Mesendoderm (in vitro differentiated cells): ENCODE measurements at regions not wholly inside any gene's neighbourhood (a gene's known extent, or its start where the extent isn't known, plus 50 kb on each side); places are given as distances from the start of the nearest gene placed in this dataset.

ENCODE experiments used
- DNase-seq: peaks from one replicate; pipeline ENCODE4 v3.0.0; 2013
- H2AK5ac ChIP-seq: 2 replicates; pipeline ENCODE4 v1.6.1; 2013; ENCODE audit warnings: low read length, inconsistent platforms
- H2BK120ac ChIP-seq: 2 replicates; pipeline ENCODE4 v1.6.1; 2013; ENCODE audit warnings: low read depth, mild to moderate bottlenecking, low read length, moderate library complexity, mixed read lengths
- H2BK15ac ChIP-seq: replicated peaks from 2 replicates; pipeline ENCODE4 v1.6.1; 2013; ENCODE audit warnings: low read depth, mild to moderate bottlenecking, moderate library complexity
- H2BK5ac ChIP-seq: 2 replicates; pipeline ENCODE4 v1.6.1; 2013; ENCODE audit warnings: low read length, inconsistent platforms
- H3K18ac ChIP-seq: 2 replicates; pipeline ENCODE4 v1.6.1; 2013; ENCODE audit warnings: mild to moderate bottlenecking, low read length, mixed read lengths
- H3K23ac ChIP-seq: one replicate; pipeline ENCODE4 v1.6.1; 2013; ENCODE audit warnings: low read length
- H3K27ac ChIP-seq: 2 replicates; pipeline ENCODE4 v1.5.1; 2013; ENCODE audit warnings: low read depth, mild to moderate bottlenecking, inconsistent platforms, low read length, moderate library complexity
- H3K27me3 ChIP-seq: 2 replicates; pipeline ENCODE4 v1.6.1; 2013; ENCODE audit warnings: low read length, control low read depth, mild to moderate bottlenecking, inconsistent platforms; ENCODE audit not compliant: insufficient read depth, poor library complexity
- H3K36me3 ChIP-seq: 2 replicates; pipeline ENCODE4 v1.6.1; 2013; ENCODE audit warnings: low read length, inconsistent platforms; ENCODE audit not compliant: control insufficient read depth, insufficient read depth
- H3K4ac ChIP-seq: one replicate; pipeline ENCODE4 v1.6.1; 2013; ENCODE audit warnings: low read depth, mild to moderate bottlenecking, low read length, moderate library complexity
- H3K4me1 ChIP-seq: 2 replicates; pipeline ENCODE4 v1.6.1; 2013; ENCODE audit warnings: low read depth, low read length, inconsistent platforms; ENCODE audit not compliant: control insufficient read depth
- H3K4me2 ChIP-seq: 2 replicates; pipeline ENCODE4 v1.6.1; 2013; ENCODE audit warnings: low read length
- H3K4me3 ChIP-seq: 2 replicates; pipeline ENCODE4 v1.5.1; 2013; ENCODE audit warnings: mild to moderate bottlenecking, low read length
- H3K56ac ChIP-seq: one replicate; pipeline ENCODE4 v1.6.1; 2013; ENCODE audit warnings: low read length
- H3K79me1 ChIP-seq: 2 replicates; pipeline ENCODE4 v1.6.1; 2013; ENCODE audit warnings: low read length, inconsistent platforms
- H3K79me2 ChIP-seq: 2 replicates; pipeline ENCODE4 v1.6.1; 2013; ENCODE audit warnings: mild to moderate bottlenecking, low read length; ENCODE audit not compliant: control insufficient read depth, insufficient read depth
- H3K9ac ChIP-seq: 2 replicates; pipeline ENCODE4 v1.6.1; 2013; ENCODE audit warnings: low read length, inconsistent platforms
- H4K5ac ChIP-seq: one replicate; pipeline ENCODE4 v1.6.1; 2013; ENCODE audit warnings: low read length
- H4K8ac ChIP-seq: one replicate; pipeline ENCODE4 v1.6.1; 2013; ENCODE audit warnings: low read depth, mild to moderate bottlenecking, control low read depth, low read length, moderate library complexity
- WGBS: extraction: QIAGEN DNeasy Blood & Tissue Kit; methylation state at CpG from one replicate; pipeline ENCODE4 v1.1.7; 2013; ENCODE audit warnings: low lambda C conversion rate, missing lambda C conversion rate; ENCODE audit not compliant: insufficient coverage; ENCODE audit errors: extremely low coverage; 5-methylcytosine and 5-hydroxymethylcytosine counted together

- H2BK15ac ChIP-seq = no peak overlapping the region
- H3K4me3 ChIP-seq = no peak overlapping the region
- H3K56ac ChIP-seq = no peak overlapping the region
- no peak overlapping the region for H4K5ac ChIP-seq
- H3K9ac ChIP-seq = no peak overlapping the region
- no peaks in the 10 kb centered on the region for H3K79me2 ChIP-seq
- no CpG with 5 or more reads among the region's 9 CpGs for WGBS
- no peak overlapping the region for H4K8ac ChIP-seq
- peaks cover 3% of the 10 kb centered on the region for H3K4me1 ChIP-seq
- no peak overlapping the region for H3K4me2 ChIP-seq
- H3K27ac ChIP-seq = no peak overlapping the region
- no peaks in the 10 kb centered on the region for H3K27me3 ChIP-seq
- DNase-seq = no peak
- H2AK5ac ChIP-seq = no peak overlapping the region
- H3K36me3 ChIP-seq = no peaks in the 10 kb centered on the region
- H3K18ac ChIP-seq = no peak overlapping the region
- no peak overlapping the region for H2BK120ac ChIP-seq
- H3K79me1 ChIP-seq = no peaks in the 10 kb centered on the region
- H2BK5ac ChIP-seq = no peak overlapping the region
- no peak overlapping the region for H3K23ac ChIP-seq
- H3K4ac ChIP-seq = no peak overlapping the region
Measured at GRCh38 chr12:115421796-115422709, 738.1 kb upstream of the TBX3 start.

GRCh38 chr12:115421350-115421749, 737.4 kb upstream of the TBX3 start:
- H2BK5ac ChIP-seq = no peak overlapping the region
- no peaks in the 10 kb centered on the region for H3K36me3 ChIP-seq
- H3K4me1 ChIP-seq = peaks cover 3% of the 10 kb centered on the region

DNA sequence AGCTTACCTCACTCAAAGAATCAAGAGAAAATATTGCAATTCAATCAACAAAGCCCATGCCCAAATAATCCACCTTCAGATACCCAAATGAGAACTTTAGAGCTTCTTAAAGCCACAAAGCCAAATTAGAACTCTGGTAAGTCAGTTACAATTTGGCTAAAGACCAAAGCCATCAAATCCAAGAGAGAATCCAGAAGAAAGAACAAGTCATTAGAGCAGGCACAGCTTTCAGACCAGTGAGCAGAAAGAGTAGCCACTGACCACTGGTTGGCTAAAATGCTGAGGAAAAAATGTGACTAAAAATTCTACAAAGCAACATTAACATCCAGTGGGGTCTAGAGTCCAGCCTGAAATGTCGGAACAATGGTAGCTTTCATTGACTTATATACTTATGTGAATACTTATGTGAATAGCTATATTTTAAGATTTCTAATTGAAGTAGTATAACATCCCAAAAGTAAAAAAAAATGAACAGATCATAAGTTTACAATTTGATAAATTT, 735.2 kb upstream of the TBX3 start:
- Histone ChIP-seq H3K4ac (no peak overlapping the region), H3K27ac (no peak overlapping the region), H3K27me3 (no peaks in the 10 kb centered on the region), H2BK120ac (no peak overlapping the region), H4K5ac (no peak overlapping the region), H3K18ac (no peak overlapping the region), H3K4me3 (no peak overlapping the region), H2AK5ac (no peak overlapping the region), H3K4me1 (peaks cover 3% of the 10 kb centered on the region), H3K4me2 (no peak overlapping the region), H3K23ac (no peak overlapping the region), H3K36me3 (no peaks in the 10 kb centered on the region), H3K79me2 (no peaks in the 10 kb centered on the region), H4K8ac (no peak overlapping the region), H3K79me1 (no peaks in the 10 kb centered on the region), H2BK5ac (no peak overlapping the region), H2BK15ac (no peak overlapping the region), H3K9ac (no peak overlapping the region), H3K56ac (no peak overlapping the region)
- DNase-seq = no peak
- WGBS = no CpG with 5 or more reads among the region's 1 CpG

More at GRCh38 chr12:115421350-115421749, 737.4 kb upstream of the TBX3 start:
- Histone ChIP-seq H4K8ac (no peak overlapping the region), H3K27ac (no peak overlapping the region), H3K79me1 (no peaks in the 10 kb centered on the region), H4K5ac (no peak overlapping the region), H3K4me2 (no peak overlapping the region), H3K79me2 (no peaks in the 10 kb centered on the region), H3K27me3 (no peaks in the 10 kb centered on the region), H2AK5ac (no peak overlapping the region), H3K23ac (no peak overlapping the region), H3K4me3 (no peak overlapping the region), H3K56ac (no peak overlapping the region), H3K9ac (no peak overlapping the region), H2BK15ac (no peak overlapping the region), H3K18ac (no peak overlapping the region), H2BK120ac (no peak overlapping the region), H3K4ac (no peak overlapping the region)
- WGBS = no CpG with 5 or more reads among the region's 1 CpG
- DNase-seq = no peak

DNA sequence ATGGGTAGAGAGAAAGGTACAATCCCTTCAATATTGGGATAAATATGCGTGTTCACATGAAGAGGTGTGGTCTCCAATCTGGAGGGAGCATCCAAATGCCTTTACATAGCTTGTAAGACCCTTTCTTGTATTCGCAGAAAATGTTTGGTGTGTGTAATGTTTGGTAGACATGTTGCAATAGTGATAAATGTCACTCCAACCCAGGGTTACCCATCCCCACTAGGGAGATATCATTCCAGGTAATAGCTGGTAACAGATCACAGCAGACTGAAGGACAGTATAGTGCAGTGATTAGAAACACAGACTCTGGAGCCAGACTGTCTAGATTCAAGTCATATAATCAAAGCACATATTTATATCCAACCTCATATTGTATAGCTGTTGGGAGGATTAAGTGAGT, 733.6 kb upstream of the TBX3 start:
- H3K79me2 ChIP-seq = no peaks in the 10 kb centered on the region
- no peak for DNase-seq
- no peaks in the 10 kb centered on the region for H3K36me3 ChIP-seq
- H3K4me3 ChIP-seq = no peak overlapping the region
- no peak overlapping the region for H3K18ac ChIP-seq
- H3K23ac ChIP-seq = no peak overlapping the region
- H3K27ac ChIP-seq = no peak overlapping the region
- no peaks in the 10 kb centered on the region for H3K27me3 ChIP-seq
- H3K79me1 ChIP-seq = no peaks in the 10 kb centered on the region
- H2AK5ac ChIP-seq = no peak overlapping the region
- no peak overlapping the region for H3K56ac ChIP-seq
- no CpG with 5 or more reads among the region's 2 CpGs for WGBS
- H2BK120ac ChIP-seq = no peak overlapping the region
- no peak overlapping the region for H3K4ac ChIP-seq
- H4K8ac ChIP-seq = no peak overlapping the region
- no peak overlapping the region for H3K4me2 ChIP-seq
- no peak overlapping the region for H4K5ac ChIP-seq
- H3K4me1 ChIP-seq = peaks cover 3% of the 10 kb centered on the region
- H3K9ac ChIP-seq = no peak overlapping the region
- no peak overlapping the region for H2BK5ac ChIP-seq
- no peak overlapping the region for H2BK15ac ChIP-seq

- Histone ChIP-seq H3K79me2 (no peaks in the 10 kb centered on the region), H2BK120ac (no peak overlapping the region), H4K5ac (no peak overlapping the region), H3K4me3 (no peak overlapping the region), H3K4me2 (no peak overlapping the region), H3K9ac (no peak overlapping the region), H3K4ac (no peak overlapping the region), H3K18ac (no peak overlapping the region), H4K8ac (no peak overlapping the region), H2AK5ac (no peak overlapping the region), H3K23ac (no peak overlapping the region), H3K4me1 (peaks cover 5% of the 10 kb centered on the region), H3K56ac (no peak overlapping the region), H3K27me3 (no peaks in the 10 kb centered on the region), H2BK15ac (no peak overlapping the region), H2BK5ac (no peak overlapping the region), H3K36me3 (no peaks in the 10 kb centered on the region), H3K79me1 (no peaks in the 10 kb centered on the region), H3K27ac (no peak overlapping the region)
- DNase-seq = no peak
Measured at GRCh38 chr12:115416869-115417268, 732.9 kb upstream of the TBX3 start.
